ENCODE measurements at regions not wholly inside any gene's neighbourhood (a gene's known extent, or its start where the extent isn't known, plus 50 kb on each side); places are given as distances from the start of the nearest gene placed in this dataset.

DNA sequence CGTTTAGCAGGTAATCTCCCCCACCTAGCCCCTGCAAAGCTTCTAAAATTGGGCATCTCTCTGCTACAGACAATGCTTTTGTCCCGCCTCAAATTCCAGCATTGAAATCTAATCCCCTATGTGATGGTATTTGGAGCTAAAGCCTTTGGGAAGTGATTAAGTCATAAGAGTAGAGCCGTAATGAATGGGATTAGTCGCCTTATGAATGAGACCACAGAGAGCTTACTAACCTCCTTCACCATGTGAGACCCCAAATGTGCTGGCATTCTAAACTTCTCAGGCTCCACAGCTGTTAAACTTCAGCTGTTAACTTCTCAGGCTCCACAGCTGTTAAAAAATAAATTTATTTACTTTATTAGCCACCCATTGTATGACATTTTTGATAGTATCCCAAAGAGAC is 374.2 kb upstream of the BCHE start:
- no peak for DNase-seq (ENCODE audit: extremely low read depth in 1 of 11, low read depth in 9 of 11, low spot score in 4 of 11)

GRCh38 chr3:166209701-166210100 is 372.5 kb upstream of the BCHE start:
- DNase-seq (ENCODE audit: extremely low read depth in 1 of 11, low read depth in 9 of 11, low spot score in 4 of 11), result no peak

- DNase-seq (ENCODE audit: extremely low read depth in 1 of 11, low read depth in 9 of 11, low spot score in 4 of 11), result no peak
Observed at GRCh38 chr3:166205158-166205557, 367.9 kb upstream of the BCHE start.

DNA sequence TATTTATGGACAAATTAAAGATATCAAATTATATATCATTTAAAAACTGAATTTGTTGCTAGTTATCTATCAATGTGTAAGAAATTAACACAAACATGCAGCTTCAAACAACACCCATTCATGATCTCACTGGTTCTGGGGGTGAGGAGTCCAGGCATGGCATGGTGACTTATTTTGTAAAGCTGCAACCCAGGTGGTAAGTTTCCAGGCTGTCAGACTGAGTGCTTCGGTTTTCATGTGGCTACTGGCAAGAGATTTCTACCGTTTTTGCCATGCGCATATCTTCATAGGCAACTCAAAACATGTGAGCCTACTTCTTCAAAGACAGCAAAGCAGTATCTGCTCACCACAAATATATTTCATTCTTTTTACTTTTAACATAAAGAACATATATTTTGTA is 364.3 kb upstream of the BCHE start:
- no peak for DNase-seq (ENCODE audit: extremely low read depth in 1 of 11, low read depth in 9 of 11, low spot score in 4 of 11)

DNA sequence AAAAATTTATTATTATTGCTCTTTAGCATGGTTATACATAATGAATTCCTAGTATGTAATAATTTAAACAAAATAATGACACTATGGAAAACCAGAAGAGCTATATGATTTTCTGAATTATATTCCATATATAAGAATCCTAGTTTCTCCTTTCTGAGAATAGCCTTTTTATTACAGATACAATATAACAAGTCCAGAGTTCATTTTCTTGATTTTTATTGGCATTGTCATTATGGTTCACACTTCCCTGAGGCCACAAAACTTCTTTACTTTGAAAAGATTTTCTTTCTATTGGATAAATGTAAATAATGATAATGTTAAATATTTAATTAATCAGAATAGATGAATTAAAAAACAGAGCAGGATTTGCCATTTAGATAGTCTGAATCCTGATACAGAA is 362.3 kb upstream of the BCHE start:
- DNase-seq (ENCODE audit: extremely low read depth in 1 of 11, low read depth in 9 of 11, low spot score in 4 of 11), result no peak

DNA sequence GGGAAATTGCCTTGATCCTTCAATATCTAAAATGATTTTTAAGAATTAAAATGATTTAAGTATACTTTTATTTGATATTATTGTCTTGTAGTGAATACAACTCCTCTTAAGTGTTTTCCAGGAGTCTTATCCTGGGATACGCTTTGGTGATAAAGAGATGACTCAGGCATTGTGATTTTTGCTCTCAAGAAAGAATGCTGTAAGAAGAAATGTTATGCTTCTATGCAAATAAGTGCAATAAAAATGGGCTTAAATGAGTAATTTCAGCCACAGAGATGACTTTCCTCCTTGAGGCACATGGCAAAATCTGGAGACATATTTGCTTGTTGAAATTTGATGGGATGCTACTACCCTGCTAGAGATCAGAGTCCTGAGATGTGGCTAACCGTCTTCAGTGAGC is 358.6 kb upstream of the BCHE start:
- no peak for DNase-seq (ENCODE audit: extremely low read depth in 1 of 11, low read depth in 9 of 11, low spot score in 4 of 11)

GRCh38 chr3:166191411-166191810 is 354.2 kb upstream of the BCHE start:
- no peak for DNase-seq (ENCODE audit: extremely low read depth in 1 of 11, low read depth in 9 of 11, low spot score in 4 of 11)

DNA sequence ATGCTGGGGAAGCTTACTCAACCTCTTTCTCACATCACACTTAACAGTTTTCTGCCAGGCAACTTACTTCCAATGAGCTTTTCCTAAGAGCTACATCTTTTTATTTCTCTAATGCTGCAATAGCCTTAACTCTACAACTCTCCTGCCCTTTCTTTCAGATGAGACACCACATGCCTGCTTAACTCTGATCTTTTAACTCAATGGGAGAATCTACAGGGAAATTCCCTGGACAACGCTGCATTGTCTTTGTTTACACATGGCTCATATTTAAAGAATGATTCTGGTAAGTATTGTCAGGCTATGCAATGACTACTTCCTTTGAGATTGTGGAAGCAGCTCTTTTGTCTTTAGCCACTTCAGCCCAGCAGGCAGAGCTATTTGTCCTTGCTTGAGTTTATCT is 353.1 kb upstream of the BCHE start:
- no peak for DNase-seq (ENCODE audit: extremely low read depth in 1 of 11, low read depth in 9 of 11, low spot score in 4 of 11)

DNA sequence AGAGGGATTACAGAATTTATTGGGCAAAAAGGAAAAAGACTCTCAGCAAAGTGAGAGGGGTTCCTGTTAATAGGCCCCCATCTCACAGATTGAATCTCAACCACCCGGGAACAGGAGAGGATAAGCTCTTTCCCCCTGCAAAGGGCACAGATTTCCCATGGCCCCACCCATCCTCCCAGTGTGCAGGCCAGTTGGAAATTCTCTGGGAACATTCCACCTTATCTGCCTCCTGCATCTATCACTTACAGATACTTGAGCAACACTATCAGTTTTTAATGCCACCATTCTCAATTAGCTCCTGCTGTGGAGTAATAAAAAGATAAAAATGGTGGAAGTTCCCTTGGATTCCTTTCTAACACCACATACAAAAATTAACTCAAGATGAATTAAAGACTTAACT is 350.0 kb upstream of the BCHE start:
- DNase-seq (ENCODE audit: extremely low read depth in 1 of 11, low read depth in 9 of 11, low spot score in 4 of 11), result no peak

- DNase-seq (ENCODE audit: extremely low read depth in 1 of 11, low read depth in 9 of 11, low spot score in 4 of 11), result no peak
Observed at GRCh38 chr3:166186003-166186402, 348.8 kb upstream of the BCHE start.

DNA sequence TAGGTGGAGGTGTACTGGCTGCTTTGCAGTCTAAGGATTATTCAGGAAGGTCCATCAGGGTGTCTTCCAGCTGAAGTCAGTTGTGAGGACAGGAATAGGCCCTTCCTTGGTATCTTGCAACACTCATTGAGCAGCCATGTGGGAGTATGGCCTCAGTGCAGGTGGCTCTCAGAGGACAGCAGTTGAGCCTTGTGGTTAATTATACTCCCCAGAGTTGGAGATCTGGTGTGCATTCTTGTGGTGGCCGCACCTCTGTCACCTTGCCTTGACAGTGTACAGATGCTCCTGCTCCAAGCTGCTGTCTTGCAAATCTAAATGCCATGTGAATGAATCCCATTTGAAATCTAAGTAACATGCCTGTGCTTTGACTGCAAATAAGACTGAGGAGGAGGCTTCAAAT is 339.9 kb upstream of the BCHE start:
- no peak for DNase-seq (ENCODE audit: extremely low read depth in 1 of 11, low read depth in 9 of 11, low spot score in 4 of 11)

DNA sequence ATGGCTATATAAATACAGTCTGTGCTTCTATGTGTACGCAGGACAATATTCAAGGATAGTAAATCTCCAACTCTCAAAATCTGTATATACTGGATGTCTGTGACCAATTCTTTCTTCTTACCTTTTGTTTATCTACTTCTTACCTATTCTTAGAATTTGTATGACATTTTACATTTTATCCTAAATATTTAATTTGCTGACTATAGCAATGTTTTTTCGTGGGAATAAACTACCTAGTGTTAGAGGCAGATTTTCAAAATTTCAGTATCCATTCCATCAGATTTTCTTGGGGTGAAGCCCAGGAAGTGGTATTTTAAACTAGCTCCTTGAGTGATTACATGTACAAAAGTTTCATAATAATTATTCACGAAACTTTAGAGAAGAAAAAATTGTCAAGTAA is 334.5 kb upstream of the BCHE start:
- no peak for DNase-seq (ENCODE audit: extremely low read depth in 1 of 11, low read depth in 9 of 11, low spot score in 4 of 11)

DNA sequence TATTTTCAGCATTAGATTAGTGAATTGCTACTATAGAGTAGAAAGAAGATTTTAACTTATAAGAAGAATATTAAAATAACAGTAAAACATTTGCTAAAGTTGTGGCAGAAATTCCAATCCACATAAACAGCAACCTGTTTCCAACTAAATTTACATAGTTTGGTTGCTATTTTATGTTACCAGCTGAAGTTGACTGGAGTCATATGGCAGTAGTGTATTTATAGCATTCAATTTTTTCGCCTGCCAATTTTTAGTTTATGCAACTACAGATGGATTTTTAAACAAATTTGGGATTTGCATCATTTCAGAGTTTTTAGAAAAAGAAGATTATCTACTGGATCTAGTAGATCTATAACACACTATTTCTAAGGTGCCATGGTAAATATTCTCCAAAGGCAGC is 332.5 kb upstream of the BCHE start:
- DNase-seq (ENCODE audit: extremely low read depth in 1 of 11, low read depth in 9 of 11, low spot score in 4 of 11), result no peak

DNA sequence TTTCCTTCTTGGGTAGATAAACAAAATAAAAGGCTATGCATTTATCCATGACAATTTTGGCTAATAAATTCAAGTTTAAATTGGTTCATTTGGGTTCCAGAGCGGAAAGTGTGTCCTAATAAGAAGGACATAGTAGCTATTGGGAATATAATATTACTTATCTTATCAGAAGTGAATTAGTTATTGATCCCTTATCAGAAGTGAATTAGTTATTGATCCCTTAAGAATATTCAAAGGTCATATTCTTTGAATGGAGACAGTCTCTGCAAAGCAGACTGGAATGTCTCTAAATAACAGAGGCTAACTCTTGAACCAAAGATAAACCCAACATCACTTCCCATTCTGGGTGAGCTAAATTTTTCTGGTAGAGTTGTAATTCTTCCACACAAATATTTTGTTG is 290.7 kb upstream of the BCHE start:
- no peak for DNase-seq (ENCODE audit: extremely low read depth in 1 of 11, low read depth in 9 of 11, low spot score in 4 of 11)

GRCh38 chr3:166125179-166125578 is 288.0 kb upstream of the BCHE start:
- DNase-seq (ENCODE audit: extremely low read depth in 1 of 11, low read depth in 9 of 11, low spot score in 4 of 11), result no peak

DNA sequence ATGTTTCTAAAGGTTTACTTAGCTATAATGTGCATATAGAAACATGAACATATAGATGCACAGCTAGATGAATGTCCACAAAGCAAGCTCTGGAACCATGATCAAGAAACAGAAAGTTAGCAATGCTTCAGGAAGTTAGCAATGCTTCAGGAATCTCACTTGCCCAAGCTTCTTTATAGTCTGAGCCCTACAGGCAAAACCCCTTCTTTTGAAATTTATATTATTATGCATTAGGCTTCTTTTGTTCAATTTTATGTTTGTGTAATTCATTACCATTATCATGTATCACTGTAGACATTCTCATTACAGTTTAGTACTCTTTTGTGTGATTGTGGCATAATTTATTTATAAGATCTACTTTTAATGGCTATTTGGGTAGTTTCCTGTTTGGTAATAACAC is 286.4 kb upstream of the BCHE start:
- no peak for DNase-seq (ENCODE audit: extremely low read depth in 1 of 11, low read depth in 9 of 11, low spot score in 4 of 11)

- no peak for DNase-seq (ENCODE audit: extremely low read depth in 1 of 11, low read depth in 9 of 11, low spot score in 4 of 11)
Observed at GRCh38 chr3:166123088-166123487, 285.9 kb upstream of the BCHE start.

GRCh38 chr3:166118049-166118448 is 280.8 kb upstream of the BCHE start:
- DNase-seq (ENCODE audit: extremely low read depth in 1 of 11, low read depth in 9 of 11, low spot score in 4 of 11), result no peak

DNA sequence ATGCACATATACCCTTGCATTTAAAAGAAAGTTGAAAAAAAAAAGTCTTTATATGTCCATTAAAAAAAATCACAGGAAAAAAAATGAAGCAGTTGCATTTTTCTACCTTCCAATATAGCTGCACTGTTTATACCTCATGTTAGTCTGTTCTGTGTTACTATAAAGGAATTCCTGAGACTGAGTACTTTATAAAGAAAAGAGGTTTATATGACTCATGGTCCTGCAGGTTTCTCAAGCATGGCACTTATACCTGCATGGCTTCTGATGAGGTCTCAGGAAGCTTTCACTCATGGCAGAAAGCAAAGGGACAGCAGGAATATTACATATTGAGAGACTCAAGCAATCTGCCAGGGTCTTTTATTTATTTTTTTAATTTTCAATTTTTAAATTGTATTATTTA is 277.2 kb upstream of the BCHE start:
- no peak for DNase-seq (ENCODE audit: extremely low read depth in 1 of 11, low read depth in 9 of 11, low spot score in 4 of 11)

DNA sequence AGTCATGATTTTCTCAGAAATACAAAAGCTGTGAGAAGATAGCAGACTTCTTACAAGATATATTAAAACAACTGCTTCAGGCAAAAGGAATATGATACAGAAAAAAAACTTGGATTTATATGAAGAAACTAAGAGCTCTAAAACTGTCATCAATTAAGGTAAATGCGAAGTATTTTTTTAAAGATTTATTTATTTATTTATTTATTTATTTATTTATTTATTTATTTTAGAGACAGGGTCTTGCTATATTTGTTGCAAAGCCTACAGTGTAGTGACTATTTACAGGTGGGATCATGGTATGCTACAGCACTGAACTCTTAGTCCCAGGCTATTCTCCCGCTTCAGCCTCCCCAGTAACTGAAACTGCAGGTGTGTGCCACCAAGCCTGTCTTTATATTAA is 274.3 kb upstream of the BCHE start:
- no peak for DNase-seq (ENCODE audit: extremely low read depth in 1 of 11, low read depth in 9 of 11, low spot score in 4 of 11)

GRCh38 chr3:166110102-166110501 is 272.9 kb upstream of the BCHE start:
- DNase-seq (ENCODE audit: extremely low read depth in 1 of 11, low read depth in 9 of 11, low spot score in 4 of 11), result no peak

- no peak for DNase-seq (ENCODE audit: extremely low read depth in 1 of 11, low read depth in 9 of 11, low spot score in 4 of 11)
Observed at GRCh38 chr3:166104938-166105337, 267.7 kb upstream of the BCHE start.

All from renal cortex interstitium (tissue), 11 donors.